Muscle layer of duodenum (tissue), 2 donors: ENCODE measurements at regions not wholly inside any gene's neighbourhood (a gene's known extent, or its start where the extent isn't known, plus 50 kb on each side); places are given as distances from the start of the nearest gene placed in this dataset.

Experiments used
- H3K27ac ChIP-seq: one replicate; pipeline ENCODE4 v1.7.0; 2013; ENCODE audit warnings: mild to moderate bottlenecking, low read length
- H3K27me3 ChIP-seq: one replicate; pipeline ENCODE4 v1.7.0; 2013; ENCODE audit warnings: low read depth, mild to moderate bottlenecking, control low read depth, low read length
- H3K36me3 ChIP-seq, 2 donors: one replicate each; pipeline ENCODE4 v1.7.0; 2013; ENCODE audit warnings: low read length in 2 of 2, control low read depth in 1 of 2, mild to moderate bottlenecking in 1 of 2; ENCODE audit not compliant: insufficient read depth in 2 of 2, control insufficient read depth in 1 of 2
- H3K4me1 ChIP-seq, 2 donors: one replicate each; pipeline ENCODE4 v1.7.0; 2013; ENCODE audit warnings: low read length in 2 of 2, mild to moderate bottlenecking in 2 of 2, control low read depth in 1 of 2, moderate library complexity in 1 of 2; ENCODE audit not compliant: insufficient read depth in 2 of 2, control insufficient read depth in 1 of 2
- H3K4me3 ChIP-seq, 2 donors: one replicate each; pipeline ENCODE4 v1.7.0; 2013; ENCODE audit warnings: low read length in 2 of 2, low read depth in 1 of 2, mild to moderate bottlenecking in 1 of 2
- H3K9me3 ChIP-seq, 2 donors: one replicate each; pipeline ENCODE4 v1.7.0; 2013; ENCODE audit warnings: low read length in 2 of 2, control low read depth in 1 of 2, mild to moderate bottlenecking in 1 of 2; ENCODE audit not compliant: control insufficient read depth in 1 of 2
- donor health status: healthy.

GRCh38 chr16:6961704-6962103, 370.9 kb upstream of the RBFOX1 start:
- no peaks in the 10 kb centered on the region for H3K27me3 ChIP-seq

GRCh38 chr16:6958184-6958583, 374.5 kb upstream of the RBFOX1 start:
- no peaks in the 10 kb centered on the region for H3K9me3 ChIP-seq
- no peaks in the 10 kb centered on the region for H3K27me3 ChIP-seq
- H3K27ac ChIP-seq: no peak overlapping the region
- no peaks in the 10 kb centered on the region for H3K4me1 ChIP-seq
- H3K4me3 ChIP-seq: no peak overlapping the region
- H3K36me3 ChIP-seq: no peaks in the 10 kb centered on the region

More at GRCh38 chr16:6961704-6962103, 370.9 kb upstream of the RBFOX1 start:
- H3K4me1 ChIP-seq: no peaks in the 10 kb centered on the region
- no peak overlapping the region for H3K27ac ChIP-seq
- no peak overlapping the region for H3K4me3 ChIP-seq
- H3K9me3 ChIP-seq: no peaks in the 10 kb centered on the region
- H3K36me3 ChIP-seq: no peaks in the 10 kb centered on the region

- no peaks in the 10 kb centered on the region for H3K4me1 ChIP-seq
- no peaks in the 10 kb centered on the region for H3K27me3 ChIP-seq
Observed at GRCh38 chr16:6957681-6958080, 375.0 kb upstream of the RBFOX1 start.

GRCh38 chr16:6956511-6956910, 376.1 kb upstream of the RBFOX1 start:
- H3K4me1 ChIP-seq: no peaks in the 10 kb centered on the region
- H3K9me3 ChIP-seq: no peaks in the 10 kb centered on the region
- no peak overlapping the region for H3K4me3 ChIP-seq
- no peaks in the 10 kb centered on the region for H3K36me3 ChIP-seq
- no peaks in the 10 kb centered on the region for H3K27me3 ChIP-seq
- no peak overlapping the region for H3K27ac ChIP-seq

More at GRCh38 chr16:6957681-6958080, 375.0 kb upstream of the RBFOX1 start:
- Histone ChIP-seq H3K9me3 (no peaks in the 10 kb centered on the region), H3K36me3 (no peaks in the 10 kb centered on the region), H3K27ac (no peak overlapping the region), H3K4me3 (no peak overlapping the region)

- Histone ChIP-seq H3K9me3 (no peaks in the 10 kb centered on the region), H3K4me3 (no peak overlapping the region), H3K27me3 (no peaks in the 10 kb centered on the region), H3K4me1 (no peaks in the 10 kb centered on the region), H3K27ac (no peak overlapping the region), H3K36me3 (no peaks in the 10 kb centered on the region)
Observed at GRCh38 chr16:6955303-6955702, 377.3 kb upstream of the RBFOX1 start.

GRCh38 chr16:6949240-6949639, 383.4 kb upstream of the RBFOX1 start:
- Histone ChIP-seq H3K27me3 (no peaks in the 10 kb centered on the region), H3K4me3 (no peak overlapping the region), H3K27ac (no peak overlapping the region), H3K36me3 (no peaks in the 10 kb centered on the region), H3K4me1 (no peaks in the 10 kb centered on the region), H3K9me3 (no peaks in the 10 kb centered on the region)

GRCh38 chr16:6947291-6947690, 385.4 kb upstream of the RBFOX1 start:
- Histone ChIP-seq H3K27ac (no peak overlapping the region), H3K9me3 (no peaks in the 10 kb centered on the region), H3K27me3 (no peaks in the 10 kb centered on the region), H3K4me3 (no peak overlapping the region), H3K4me1 (no peaks in the 10 kb centered on the region), H3K36me3 (no peaks in the 10 kb centered on the region)

- Histone ChIP-seq H3K4me3 (no peak overlapping the region), H3K9me3 (no peaks in the 10 kb centered on the region), H3K27ac (no peak overlapping the region), H3K36me3 (no peaks in the 10 kb centered on the region), H3K4me1 (no peaks in the 10 kb centered on the region), H3K27me3 (no peaks in the 10 kb centered on the region)
Observed at GRCh38 chr16:6946802-6947201, 385.8 kb upstream of the RBFOX1 start.

GRCh38 chr16:6946106-6946505, 386.5 kb upstream of the RBFOX1 start:
- Histone ChIP-seq H3K9me3 (no peaks in the 10 kb centered on the region), H3K27me3 (no peaks in the 10 kb centered on the region), H3K27ac (no peak overlapping the region), H3K36me3 (no peaks in the 10 kb centered on the region), H3K4me1 (no peaks in the 10 kb centered on the region), H3K4me3 (no peak overlapping the region)

- no peaks in the 10 kb centered on the region for H3K4me1 ChIP-seq
- H3K36me3 ChIP-seq: no peaks in the 10 kb centered on the region
- H3K9me3 ChIP-seq: no peaks in the 10 kb centered on the region
- H3K27ac ChIP-seq: no peak overlapping the region
- no peaks in the 10 kb centered on the region for H3K27me3 ChIP-seq
- no peak overlapping the region for H3K4me3 ChIP-seq
Observed at GRCh38 chr16:6940968-6941367, 391.7 kb upstream of the RBFOX1 start.

GRCh38 chr16:6937641-6938040, 395.0 kb upstream of the RBFOX1 start:
- Histone ChIP-seq H3K27ac (no peak overlapping the region), H3K36me3 (no peaks in the 10 kb centered on the region), H3K27me3 (no peaks in the 10 kb centered on the region), H3K4me1 (no peaks in the 10 kb centered on the region), H3K9me3 (no peaks in the 10 kb centered on the region), H3K4me3 (no peak overlapping the region)

- no peaks in the 10 kb centered on the region for H3K36me3 ChIP-seq
Observed at GRCh38 chr16:6932871-6933385, 399.7 kb upstream of the RBFOX1 start.

More at GRCh38 chr16:6932871-6933385, 399.7 kb upstream of the RBFOX1 start:
- Histone ChIP-seq H3K27me3 (no peaks in the 10 kb centered on the region), H3K9me3 (no peaks in the 10 kb centered on the region), H3K27ac (no peak overlapping the region), H3K4me1 (no peaks in the 10 kb centered on the region), H3K4me3 (no peak overlapping the region)
